OCI-LY7 (cell line): ENCODE measurements at regions not wholly inside any gene's neighbourhood (a gene's known extent, or its start where the extent isn't known, plus 50 kb on each side); places are given as distances from the start of the nearest gene placed in this dataset.

ENCODE experiments used
- EZH2phosphoT487 ChIP-seq: fragments of 200-600 bp; sonication (generic); IDR thresholded peaks from 2 replicates; pipeline ENCODE4 v1.6.1; 2018; ENCODE audit warnings: low read depth, borderline replicate concordance, mild to moderate bottlenecking, mixed run types, antibody characterized with exemption, low read length, moderate library complexity, mixed read lengths
- TF ChIP-seq, protein P1 (sequence below): fragments of 200-600 bp; sonication (generic); conservative IDR thresholded peaks from 2 replicates; pipeline ENCODE4 v1.5.1; 2014; ENCODE audit warnings: mild to moderate bottlenecking, antibody characterized with exemption, low read length, moderate library complexity, mixed read lengths

DNA sequence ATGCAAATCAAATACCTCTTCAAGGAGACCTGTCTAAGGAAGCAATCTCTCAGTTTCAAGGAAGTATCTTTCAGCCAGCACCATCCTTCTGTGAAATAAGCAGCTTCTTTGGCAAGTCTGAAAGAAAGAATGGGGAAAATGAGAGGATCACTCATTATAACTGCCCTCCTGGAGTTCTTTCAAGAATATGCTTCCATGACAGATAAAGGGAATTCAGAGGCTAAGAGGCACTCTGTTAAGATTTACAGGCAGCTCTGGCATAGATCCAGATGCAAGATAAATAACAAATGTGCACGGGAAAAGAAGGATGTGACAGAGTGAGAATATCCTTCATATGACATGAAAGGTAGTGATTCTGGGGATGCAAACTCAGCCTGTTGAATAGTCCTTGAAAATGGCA is 348.2 kb upstream of the CCNG1 start:
- TF ChIP-seq, protein P1, sequence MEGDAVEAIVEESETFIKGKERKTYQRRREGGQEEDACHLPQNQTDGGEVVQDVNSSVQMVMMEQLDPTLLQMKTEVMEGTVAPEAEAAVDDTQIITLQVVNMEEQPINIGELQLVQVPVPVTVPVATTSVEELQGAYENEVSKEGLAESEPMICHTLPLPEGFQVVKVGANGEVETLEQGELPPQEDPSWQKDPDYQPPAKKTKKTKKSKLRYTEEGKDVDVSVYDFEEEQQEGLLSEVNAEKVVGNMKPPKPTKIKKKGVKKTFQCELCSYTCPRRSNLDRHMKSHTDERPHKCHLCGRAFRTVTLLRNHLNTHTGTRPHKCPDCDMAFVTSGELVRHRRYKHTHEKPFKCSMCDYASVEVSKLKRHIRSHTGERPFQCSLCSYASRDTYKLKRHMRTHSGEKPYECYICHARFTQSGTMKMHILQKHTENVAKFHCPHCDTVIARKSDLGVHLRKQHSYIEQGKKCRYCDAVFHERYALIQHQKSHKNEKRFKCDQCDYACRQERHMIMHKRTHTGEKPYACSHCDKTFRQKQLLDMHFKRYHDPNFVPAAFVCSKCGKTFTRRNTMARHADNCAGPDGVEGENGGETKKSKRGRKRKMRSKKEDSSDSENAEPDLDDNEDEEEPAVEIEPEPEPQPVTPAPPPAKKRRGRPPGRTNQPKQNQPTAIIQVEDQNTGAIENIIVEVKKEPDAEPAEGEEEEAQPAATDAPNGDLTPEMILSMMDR: no peak
- no peak for TF ChIP-seq EZH2phosphoT487
